ENCODE measurements at regions not wholly inside any gene's neighbourhood (a gene's known extent, or its start where the extent isn't known, plus 50 kb on each side); places are given as distances from the start of the nearest gene placed in this dataset.
A peak's percentile ranks its signal among the peaks of the same experiment; 100 is the strongest.
"Not testable (repeated sequence)": the region's sequence is repeated elsewhere in the genome, so short reads cannot be mapped to it uniquely, and the experiment has no call there.

DNA sequence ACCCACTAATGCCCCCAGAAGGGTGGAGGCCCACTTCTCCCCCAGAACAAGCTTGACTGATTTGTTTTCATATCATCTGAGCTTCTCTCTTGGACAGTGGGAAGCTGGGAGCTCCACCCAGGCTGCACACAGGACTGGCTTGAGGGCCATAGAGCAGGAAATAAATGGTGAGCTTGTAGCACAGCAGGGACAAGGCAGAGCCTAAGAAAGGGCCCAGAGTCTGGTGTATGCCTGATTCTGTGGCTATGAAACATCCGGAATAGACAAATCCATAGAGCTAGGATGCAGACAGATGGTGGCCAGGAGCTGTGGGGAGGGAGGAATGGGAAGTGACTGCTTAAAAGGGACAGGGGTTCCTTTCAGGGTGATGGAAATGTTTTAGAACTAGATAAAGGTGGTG is 79.0 kb downstream of the ARL6IP4 start:
- no peak for DNase-seq

- DNase-seq, result no peak
Measured at GRCh38 chr12:123058980-123059379, 78.5 kb downstream of the ARL6IP4 start.

DNA sequence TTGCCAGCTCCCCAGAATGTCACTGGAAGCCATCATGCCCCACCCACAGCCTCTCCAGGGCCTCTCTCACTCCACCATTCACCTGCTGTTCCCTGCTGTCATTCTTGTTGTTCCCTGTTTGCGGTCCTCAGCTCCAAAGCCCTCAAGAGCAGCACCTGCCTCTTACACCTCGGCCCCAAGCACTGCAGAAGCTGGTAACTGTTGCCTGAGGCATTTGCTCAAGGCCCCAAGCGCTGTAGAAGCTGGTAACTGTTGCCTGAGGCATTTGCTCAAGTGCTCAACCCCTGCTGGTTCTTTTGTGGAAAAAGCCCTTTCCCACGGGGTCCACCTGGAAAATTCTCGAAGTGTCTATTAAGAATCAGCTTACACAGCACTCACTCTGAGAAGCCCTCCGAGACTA is 78.0 kb downstream of the ARL6IP4 start:
- DNase-seq, result no peak

- no peak for DNase-seq
Measured at GRCh38 chr12:123057513-123058265, 77.2 kb downstream of the ARL6IP4 start.

GRCh38 chr12:123056709-123057108 is 76.2 kb downstream of the ARL6IP4 start:
- no peak for DNase-seq

DNA sequence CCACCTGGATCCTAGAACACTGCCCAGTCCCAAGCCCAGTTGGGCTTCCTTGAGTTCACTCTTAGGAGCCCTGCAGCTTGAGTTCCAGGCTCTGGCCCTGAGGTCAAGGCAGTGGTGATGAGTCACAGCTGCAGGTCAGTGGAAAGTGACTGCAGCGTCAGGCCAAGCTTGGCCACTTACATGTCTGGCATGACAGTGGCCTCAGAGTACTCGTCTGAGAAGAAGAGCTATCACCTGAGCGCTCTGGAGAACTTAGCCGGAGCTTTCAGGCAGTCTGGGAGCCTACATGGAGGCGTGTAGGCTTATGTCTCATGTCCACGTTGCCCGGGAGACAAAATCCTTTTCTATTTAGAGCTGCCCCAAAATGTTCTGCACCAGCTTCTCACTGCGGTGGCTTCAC is 75.6 kb downstream of the ARL6IP4 start:
- DNase-seq, result no peak

DNA sequence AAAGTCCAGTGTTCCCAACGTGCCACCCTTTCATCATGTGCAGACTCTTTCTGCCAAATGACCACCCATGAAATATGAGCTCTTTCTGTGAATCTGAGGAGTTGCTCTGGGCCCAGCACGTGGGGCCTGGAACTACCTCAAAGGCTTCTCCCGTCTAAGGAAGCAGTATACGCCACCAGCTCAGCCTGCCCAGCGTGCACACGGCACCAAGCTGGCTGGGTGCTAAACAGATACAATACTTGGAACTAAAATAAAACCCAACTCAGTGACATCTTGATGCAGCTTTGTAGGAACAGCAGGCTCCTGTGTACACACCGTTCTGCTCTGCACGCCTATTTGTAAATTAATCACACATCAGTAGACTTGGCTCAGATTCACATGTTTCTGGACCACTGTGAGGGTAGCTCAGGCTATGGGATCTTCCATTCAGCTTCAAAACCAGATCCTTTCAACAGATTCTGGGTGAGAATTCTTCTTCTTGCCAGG is 74.8 kb downstream of the ARL6IP4 start:
- DNase-seq, result no peak

- DNase-seq, result no peak
Measured at GRCh38 chr12:123054371-123054770, 73.9 kb downstream of the ARL6IP4 start.

- DNase-seq, result no peak
Measured at GRCh38 chr12:123051556-123051955, 71.1 kb downstream of the ARL6IP4 start.

DNA sequence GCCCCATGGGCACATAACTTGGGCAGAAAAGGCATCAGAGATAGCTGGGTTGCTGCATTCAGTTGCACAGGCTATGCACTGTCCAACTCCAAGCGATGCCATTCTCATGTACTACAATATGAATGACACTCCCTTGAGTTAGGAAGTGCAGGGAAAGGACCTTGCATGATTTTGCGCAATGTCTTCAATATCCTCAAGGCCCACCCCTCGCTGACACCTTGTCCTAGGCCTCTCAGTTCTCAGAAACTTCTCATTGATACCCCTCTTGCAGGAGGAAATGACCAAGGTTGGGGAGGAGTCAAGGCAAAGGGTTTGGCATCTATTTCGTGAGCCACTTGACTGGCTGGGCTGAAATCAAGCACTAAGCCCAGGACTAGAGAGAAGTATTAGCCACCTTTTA is 70.4 kb downstream of the ARL6IP4 start:
- no peak for DNase-seq

DNA sequence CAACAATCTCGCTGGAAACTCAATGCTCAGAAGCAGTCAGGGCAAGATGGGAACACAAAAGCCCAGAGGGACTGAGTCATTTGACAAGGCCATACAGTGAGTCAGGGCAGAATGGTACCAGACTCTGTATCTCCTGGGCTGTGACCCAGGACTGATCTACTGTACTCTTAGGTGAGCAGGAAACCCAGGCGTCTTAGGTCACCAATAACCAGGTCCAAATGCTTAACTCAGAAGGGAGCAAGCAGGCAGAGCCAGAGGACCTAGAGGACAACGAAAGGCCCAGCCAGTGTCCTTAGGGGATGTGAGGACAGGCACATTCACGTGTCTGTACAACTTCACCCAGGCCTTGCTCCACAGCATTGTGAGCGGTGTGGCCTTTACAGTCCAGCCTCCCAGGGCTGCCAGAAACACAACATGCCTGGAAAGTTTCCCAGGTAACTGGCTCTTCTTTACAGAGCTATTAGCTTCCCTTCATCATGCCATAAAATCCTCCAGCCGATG is 69.9 kb downstream of the ARL6IP4 start:
- DNase-seq, result no peak

DNA sequence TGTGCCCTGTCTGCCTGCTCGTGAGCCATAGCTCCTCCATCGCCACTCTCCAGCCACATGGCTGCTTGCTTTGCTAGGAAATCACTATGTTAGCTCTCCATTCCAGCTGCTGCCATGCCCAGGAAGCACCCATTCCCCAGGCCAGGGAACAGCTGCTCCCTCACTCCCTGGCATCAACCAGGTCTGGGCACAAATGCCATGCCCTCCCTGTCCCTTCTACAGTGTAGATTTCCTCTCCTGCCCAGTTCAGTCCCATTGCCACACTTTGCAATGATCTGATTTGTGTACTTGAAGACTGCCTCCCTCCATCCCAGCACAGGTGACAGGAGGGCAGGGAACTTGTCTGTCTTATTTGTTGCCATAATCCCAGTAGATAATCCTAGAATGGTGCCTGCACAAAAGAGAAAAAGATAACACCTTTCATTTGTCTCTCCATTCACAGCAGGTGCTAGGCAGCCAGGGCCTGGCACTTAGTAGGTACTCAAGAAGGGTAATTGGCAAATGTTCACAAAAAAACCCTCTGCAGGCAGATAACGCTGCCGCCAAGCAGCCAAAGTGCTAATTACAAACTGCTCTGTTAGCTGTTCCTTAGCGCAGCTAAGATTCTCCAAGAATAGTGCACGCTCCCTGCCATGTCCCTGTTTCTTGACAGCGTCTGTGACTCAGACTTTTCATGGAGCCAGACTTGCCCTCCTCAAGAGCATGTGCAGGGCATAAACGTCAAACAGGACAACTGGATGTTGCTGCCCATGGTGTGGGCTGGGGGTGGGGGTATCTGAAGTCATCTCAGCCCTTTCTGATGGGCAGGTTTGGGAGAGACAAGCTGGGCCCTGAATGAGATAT is 69.1 kb downstream of the ARL6IP4 start:
- DNase-seq, result no peak

DNA sequence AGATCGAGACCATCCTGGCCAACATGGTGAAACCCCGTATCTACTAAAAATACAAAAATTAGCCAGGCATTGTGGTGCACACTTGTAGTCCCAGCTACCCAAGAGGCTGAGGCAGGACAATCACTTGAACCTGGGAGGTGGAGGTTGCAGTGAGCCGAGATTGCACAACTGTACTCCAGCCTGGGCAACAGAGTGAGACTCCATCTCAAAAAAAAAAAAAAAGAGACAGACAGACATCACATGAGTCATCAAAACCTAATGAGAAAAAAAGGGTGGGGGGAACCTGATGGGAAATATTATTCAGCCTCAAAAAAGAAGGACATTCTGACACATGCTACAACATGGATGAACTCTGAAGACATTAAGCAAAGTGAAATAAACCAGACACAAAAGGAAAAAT is 67.4 kb downstream of the ARL6IP4 start:
- not testable (repeated sequence) for DNase-seq

DNA sequence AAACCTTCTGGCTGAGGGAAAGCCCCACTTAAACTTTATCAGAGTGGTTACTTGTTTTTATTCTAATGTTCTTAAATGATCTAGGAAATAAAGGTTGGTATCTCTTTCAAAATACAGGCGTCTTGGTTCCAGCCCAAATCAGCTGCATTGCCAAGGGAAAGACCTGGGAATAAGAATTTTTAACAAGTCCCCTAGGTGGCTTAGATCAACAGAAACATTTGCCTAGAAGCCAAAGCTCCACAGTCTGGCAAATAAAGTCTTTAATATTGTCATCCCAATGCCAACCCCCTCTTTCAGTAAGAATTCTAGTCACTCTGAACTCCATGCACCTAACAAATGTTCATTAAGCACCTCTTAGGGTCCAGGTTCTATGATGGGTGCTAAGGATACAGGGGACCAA is 66.8 kb downstream of the ARL6IP4 start:
- DNase-seq, result no peak

DNA sequence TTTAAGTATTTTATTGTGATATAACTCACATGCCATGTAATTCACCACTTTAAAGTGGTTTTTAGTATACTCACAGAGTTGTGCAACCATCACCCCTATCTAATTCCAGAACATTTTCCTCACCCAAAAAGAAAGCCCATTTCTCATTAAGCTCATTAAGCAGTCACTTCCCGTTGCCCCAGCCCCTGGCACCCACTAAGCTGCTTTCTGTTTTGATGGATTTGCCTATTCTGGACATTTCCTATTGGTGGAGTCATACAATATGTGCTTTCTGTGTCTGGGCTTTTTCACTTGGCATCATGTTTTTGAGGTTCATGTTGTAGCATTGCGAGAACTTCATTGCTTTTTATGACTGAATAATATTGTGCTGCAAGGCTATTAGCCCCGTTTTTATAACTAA is 66.0 kb downstream of the ARL6IP4 start:
- DNase-seq, result no peak

DNA sequence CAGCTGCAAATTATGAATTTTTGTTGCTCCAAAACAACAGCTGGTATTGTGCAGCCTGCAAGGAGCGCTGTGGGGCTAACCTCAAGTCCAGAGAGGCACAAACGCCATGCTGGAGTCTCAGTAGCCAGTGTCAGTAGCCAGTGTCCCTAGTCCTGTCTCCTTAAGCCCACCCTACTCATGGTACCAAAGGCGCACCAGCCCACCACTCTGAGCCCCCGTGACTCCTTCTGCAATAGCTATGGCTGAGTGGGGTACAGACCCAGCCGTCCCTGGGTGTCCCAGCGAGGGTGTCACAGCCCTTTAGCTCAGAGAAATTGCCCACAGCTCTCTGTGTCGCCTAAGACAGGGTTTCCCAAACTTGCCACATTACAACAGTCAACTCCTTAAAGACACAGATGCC is 65.2 kb downstream of the ARL6IP4 start:
- DNase-seq, result no peak

- no peak for DNase-seq
Measured at GRCh38 chr12:123044351-123044750, 63.9 kb downstream of the ARL6IP4 start.

DNA sequence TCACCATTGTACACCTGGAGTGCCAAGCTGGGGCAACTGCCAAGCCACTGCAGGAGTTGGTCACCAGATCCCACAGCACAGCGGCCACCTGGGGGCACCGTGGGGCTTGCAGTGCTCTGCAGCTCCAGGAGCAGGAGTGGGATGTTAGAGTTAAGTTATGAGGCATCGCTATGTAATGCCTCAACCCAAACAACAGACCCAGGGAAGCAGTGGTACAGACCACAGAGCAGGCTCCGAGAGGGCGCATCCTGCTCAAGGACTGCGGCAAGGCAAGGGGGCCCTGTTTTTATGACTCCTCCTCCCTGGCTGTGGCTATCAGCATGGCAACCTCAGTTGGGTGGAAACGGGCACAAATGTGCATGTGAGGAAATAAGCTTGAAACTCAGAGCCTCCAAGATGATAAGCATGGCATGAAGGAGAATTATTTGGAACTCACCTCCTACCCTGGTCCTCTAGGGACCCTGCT is 63.1 kb downstream of the ARL6IP4 start:
- DNase-seq, result peak; percentile 58

- DNase-seq, result no peak
Measured at GRCh38 chr12:123042833-123043232, 62.4 kb downstream of the ARL6IP4 start.

- DNase-seq, result no peak
Measured at GRCh38 chr12:123041811-123042655, 61.6 kb downstream of the ARL6IP4 start.

DNA sequence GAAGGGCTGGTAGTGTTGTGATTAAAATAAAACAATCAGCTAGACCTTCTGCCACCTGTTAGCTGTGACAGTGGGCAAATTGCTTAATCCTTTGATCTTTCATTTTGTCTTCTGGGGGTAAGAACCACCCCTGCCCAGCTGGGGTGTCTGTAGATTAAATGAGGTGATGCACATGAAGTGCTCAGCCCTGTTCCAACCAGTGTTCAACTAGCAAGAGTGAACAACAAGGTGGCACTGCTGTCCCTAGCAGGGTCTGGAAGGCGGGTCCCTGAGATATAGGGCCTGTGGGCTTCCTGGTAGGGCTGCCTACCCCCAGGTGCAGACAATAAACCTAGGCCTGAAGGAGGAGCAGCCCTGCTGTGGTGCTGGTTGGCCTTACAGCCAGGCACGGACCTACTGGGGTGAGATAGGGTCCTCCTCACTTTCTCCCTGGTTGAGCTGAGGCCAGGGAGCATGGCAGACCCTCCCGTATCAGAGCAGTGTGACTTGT is 60.6 kb downstream of the ARL6IP4 start:
- no peak for DNase-seq

- DNase-seq, result no peak
Measured at GRCh38 chr12:123040106-123040505, 59.6 kb downstream of the ARL6IP4 start.

- no peak for DNase-seq
Measured at GRCh38 chr12:123038966-123039365, 58.5 kb downstream of the ARL6IP4 start.
